ENCODE measurements at regions not wholly inside any gene's neighbourhood (a gene's known extent, or its start where the extent isn't known, plus 50 kb on each side); places are given as distances from the start of the nearest gene placed in this dataset.

DNA sequence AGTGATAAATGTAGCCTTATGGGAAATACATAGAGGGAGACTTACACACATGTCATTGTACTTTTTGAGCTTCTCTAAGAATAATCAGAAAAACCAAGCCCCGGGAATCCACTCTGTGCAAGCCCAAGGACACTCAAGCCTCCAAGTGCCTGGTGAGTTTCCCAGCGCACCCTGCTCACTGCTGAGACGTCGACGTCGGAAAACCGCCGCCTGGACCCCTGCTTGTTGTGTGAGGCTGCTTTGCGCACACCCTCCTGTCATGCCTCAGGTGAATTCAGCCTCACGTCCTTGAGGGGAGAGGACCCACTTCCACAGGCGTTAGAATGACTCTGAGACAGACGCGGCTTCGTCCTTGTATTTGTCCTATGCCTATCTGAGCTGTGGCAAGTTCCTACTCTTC is 368.4 kb upstream of the AKR1E2 start:
- H3K4me3 ChIP-seq: no peak overlapping the region
- no peaks in the 10 kb centered on the region for H3K4me1 ChIP-seq
- DNase-seq: no peak
- TF ChIP-seq, protein P1, sequence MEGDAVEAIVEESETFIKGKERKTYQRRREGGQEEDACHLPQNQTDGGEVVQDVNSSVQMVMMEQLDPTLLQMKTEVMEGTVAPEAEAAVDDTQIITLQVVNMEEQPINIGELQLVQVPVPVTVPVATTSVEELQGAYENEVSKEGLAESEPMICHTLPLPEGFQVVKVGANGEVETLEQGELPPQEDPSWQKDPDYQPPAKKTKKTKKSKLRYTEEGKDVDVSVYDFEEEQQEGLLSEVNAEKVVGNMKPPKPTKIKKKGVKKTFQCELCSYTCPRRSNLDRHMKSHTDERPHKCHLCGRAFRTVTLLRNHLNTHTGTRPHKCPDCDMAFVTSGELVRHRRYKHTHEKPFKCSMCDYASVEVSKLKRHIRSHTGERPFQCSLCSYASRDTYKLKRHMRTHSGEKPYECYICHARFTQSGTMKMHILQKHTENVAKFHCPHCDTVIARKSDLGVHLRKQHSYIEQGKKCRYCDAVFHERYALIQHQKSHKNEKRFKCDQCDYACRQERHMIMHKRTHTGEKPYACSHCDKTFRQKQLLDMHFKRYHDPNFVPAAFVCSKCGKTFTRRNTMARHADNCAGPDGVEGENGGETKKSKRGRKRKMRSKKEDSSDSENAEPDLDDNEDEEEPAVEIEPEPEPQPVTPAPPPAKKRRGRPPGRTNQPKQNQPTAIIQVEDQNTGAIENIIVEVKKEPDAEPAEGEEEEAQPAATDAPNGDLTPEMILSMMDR (IDR thresholded peaks at IDR 0.05): no peak
- no peak overlapping the region for H3K27ac ChIP-seq
- H3K27me3 ChIP-seq: no peaks in the 10 kb centered on the region
- intact Hi-C loops (cut with DNase I; ENCODE audit: low total_unique reads): no loop called here
- no peaks in the 10 kb centered on the region for H3K36me3 ChIP-seq
- no peaks in the 10 kb centered on the region for H3K9me3 ChIP-seq

DNA sequence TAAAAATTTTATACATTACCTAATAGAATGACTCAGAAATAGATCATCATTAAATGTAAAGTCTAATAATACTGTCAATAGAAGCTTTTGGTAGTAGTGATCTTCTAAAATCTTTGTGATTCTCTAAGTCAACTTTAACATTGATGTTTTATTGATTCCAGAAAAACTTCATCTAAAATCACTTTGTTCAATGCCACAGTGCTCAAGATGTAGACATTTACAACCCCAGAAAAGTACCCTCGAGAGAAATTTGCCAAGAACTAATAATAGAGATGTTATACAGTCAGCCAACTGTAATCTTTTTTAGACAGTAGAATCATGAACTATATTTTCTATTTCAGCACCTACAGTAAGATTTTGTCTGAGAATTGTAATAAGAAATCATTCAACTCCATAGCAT is 369.2 kb upstream of the AKR1E2 start:
- Histone ChIP-seq H3K4me3 (no peak overlapping the region), H3K36me3 (no peaks in the 10 kb centered on the region), H3K4me1 (no peaks in the 10 kb centered on the region), H3K27me3 (no peaks in the 10 kb centered on the region), H3K27ac (no peak overlapping the region), H3K9me3 (no peaks in the 10 kb centered on the region)
- TF ChIP-seq, protein P1 (IDR thresholded peaks at IDR 0.05): no peak
- intact Hi-C loops (cut with DNase I; ENCODE audit: low total_unique reads): no loop called here
- no peak for DNase-seq

DNA sequence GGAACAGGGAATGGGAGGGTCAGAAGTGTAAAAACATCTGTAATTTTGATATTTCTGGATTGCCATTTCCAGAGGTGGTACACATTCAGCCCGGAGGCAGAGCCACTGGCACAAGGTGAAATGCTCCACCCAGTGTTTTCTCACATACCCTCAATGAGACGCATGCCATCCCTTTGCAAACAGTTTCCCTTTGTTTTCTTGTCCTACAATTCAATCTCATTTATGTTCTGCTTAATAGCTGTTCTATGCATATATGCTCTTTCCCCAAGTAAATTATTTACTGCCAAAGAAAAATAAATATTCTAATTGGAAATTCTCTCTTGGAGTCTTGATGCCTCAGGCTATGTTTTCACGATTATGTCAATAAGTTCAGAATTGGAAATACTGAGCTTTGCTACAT is 369.7 kb upstream of the AKR1E2 start:
- intact Hi-C loops (cut with DNase I; ENCODE audit: low total_unique reads): no loop called here
- TF ChIP-seq, protein P1 (IDR thresholded peaks at IDR 0.05): no peak
- Histone ChIP-seq H3K27me3 (no peaks in the 10 kb centered on the region), H3K4me1 (no peaks in the 10 kb centered on the region), H3K4me3 (no peak overlapping the region), H3K36me3 (no peaks in the 10 kb centered on the region), H3K9me3 (no peaks in the 10 kb centered on the region), H3K27ac (no peak overlapping the region)
- no peak for DNase-seq

DNA sequence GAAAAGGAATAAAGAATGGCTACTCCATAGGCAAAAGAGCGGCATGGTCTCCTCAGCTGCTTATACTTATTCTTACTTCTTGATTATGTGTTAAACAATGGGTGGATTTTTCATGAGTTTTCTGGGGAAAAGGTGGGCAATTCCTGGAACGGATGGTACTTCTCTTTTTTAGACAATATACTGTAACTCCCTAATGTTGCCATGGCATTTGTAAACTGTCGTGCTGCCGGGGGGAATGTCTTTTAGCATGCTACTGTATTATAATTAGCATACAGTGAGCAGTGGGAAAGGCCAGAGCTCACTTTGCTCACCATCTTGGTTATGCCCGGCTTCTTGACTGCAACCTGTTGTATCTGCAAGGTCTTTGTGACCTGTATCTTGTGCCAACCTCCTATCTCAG is 372.1 kb upstream of the AKR1E2 start:
- Histone ChIP-seq H3K27me3 (no peaks in the 10 kb centered on the region), H3K9me3 (no peaks in the 10 kb centered on the region), H3K27ac (no peak overlapping the region), H3K4me1 (no peaks in the 10 kb centered on the region), H3K36me3 (no peaks in the 10 kb centered on the region), H3K4me3 (no peak overlapping the region)
- no peak for DNase-seq
- TF ChIP-seq, protein P1 (IDR thresholded peaks at IDR 0.05): no peak
- intact Hi-C loops (cut with DNase I; ENCODE audit: low total_unique reads): no loop called here

DNA sequence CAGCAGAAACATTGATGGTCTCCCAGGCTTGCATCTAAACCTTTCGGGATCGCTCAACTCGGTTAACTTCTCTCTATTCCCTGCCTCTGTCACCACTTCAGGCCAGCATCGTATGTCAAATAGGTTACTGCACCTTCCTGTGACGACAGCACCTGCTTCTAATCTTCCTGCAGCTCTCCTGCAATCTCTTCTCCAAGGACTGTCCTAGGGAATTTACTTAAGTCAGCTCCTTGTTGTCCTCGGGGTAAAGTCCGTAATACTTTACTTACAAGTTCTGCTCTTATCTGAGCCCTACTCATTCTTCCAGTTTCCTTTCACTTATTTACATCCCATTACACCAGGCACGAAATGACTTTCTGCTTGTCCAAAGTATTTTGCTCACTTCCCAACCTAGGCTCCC is 372.7 kb upstream of the AKR1E2 start:
- no peak overlapping the region for H3K4me3 ChIP-seq
- TF ChIP-seq, protein P1 (IDR thresholded peaks at IDR 0.05): no peak
- no peak overlapping the region for H3K27ac ChIP-seq
- H3K27me3 ChIP-seq: no peaks in the 10 kb centered on the region
- H3K9me3 ChIP-seq: no peaks in the 10 kb centered on the region
- DNase-seq: no peak
- H3K4me1 ChIP-seq: no peaks in the 10 kb centered on the region
- intact Hi-C loops (cut with DNase I; ENCODE audit: low total_unique reads): no loop called here
- no peaks in the 10 kb centered on the region for H3K36me3 ChIP-seq
